ENCODE measurements at regions not wholly inside any gene's neighbourhood (a gene's known extent, or its start where the extent isn't known, plus 50 kb on each side); places are given as distances from the start of the nearest gene placed in this dataset.

DNA sequence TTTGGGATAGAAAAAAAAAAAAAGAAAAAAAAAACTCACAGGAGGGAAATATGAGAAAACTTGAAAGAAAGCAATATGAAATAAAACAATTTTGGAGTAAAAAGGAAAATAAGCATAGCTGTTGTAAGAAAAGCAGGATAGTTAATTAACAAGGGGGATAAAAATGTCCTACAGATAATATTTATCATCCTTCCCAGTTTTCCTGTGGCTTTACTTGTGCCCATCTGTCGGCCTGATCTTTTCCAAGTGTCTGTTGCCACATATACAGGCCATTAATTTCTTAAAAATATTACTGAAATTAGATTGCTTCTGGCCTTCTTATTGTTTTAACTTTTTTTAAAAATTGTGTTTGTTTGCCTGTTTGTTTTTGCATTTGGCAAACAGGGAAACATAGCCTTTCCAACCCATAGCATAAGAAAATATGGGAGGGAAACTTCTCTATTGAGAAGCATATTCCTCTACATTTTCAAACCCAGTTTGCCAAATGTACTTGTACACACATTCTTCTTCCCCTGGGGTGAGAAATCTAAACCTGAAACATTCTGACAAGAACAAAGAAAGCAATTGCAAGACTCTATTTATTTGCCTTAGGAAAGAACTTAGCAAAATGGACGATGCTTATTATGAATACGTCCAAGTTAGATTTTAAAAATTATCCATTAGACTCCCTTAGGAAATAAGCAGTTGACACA, 272.3 kb downstream of the CDH20 start:
- no peak for TF ChIP-seq POLR2A (IDR thresholded peaks at IDR 0.05)
- TF ChIP-seq, protein P1, sequence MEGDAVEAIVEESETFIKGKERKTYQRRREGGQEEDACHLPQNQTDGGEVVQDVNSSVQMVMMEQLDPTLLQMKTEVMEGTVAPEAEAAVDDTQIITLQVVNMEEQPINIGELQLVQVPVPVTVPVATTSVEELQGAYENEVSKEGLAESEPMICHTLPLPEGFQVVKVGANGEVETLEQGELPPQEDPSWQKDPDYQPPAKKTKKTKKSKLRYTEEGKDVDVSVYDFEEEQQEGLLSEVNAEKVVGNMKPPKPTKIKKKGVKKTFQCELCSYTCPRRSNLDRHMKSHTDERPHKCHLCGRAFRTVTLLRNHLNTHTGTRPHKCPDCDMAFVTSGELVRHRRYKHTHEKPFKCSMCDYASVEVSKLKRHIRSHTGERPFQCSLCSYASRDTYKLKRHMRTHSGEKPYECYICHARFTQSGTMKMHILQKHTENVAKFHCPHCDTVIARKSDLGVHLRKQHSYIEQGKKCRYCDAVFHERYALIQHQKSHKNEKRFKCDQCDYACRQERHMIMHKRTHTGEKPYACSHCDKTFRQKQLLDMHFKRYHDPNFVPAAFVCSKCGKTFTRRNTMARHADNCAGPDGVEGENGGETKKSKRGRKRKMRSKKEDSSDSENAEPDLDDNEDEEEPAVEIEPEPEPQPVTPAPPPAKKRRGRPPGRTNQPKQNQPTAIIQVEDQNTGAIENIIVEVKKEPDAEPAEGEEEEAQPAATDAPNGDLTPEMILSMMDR (IDR thresholded peaks at IDR 0.05), result no peak
- DNase-seq (ENCODE audit: low spot score in 2 of 2), result no peak
- WGBS, 2 donors, result 32 to 33% methylated on average over 3 of the region's 3 CpGs
- no peak overlapping the region for H3K4me3 ChIP-seq (ENCODE audit: low read depth, poor library complexity, severe bottlenecking)
- intact Hi-C loops (cut with DNase I; ENCODE audit: low total_unique reads), result no loop called here
